Endothelial cell (in vitro differentiated cells): ENCODE measurements at regions not wholly inside any gene's neighbourhood (a gene's known extent, or its start where the extent isn't known, plus 50 kb on each side); places are given as distances from the start of the nearest gene placed in this dataset.
"Not testable (repeated sequence)": the region's sequence is repeated elsewhere in the genome, so short reads cannot be mapped to it uniquely, and the experiment has no call there.

ENCODE experiments used
- DNase-seq: peaks from one replicate; pipeline ENCODE4 v3.0.0; 2021; ENCODE audit warnings: low spot score
- H3K27ac Mint-ChIP-seq: one replicate; pipeline ENCODE4 v1.8.0; 2021; ENCODE audit warnings: mixed read lengths, inconsistent platforms; ENCODE audit not compliant: unreplicated experiment
- H3K27me3 Mint-ChIP-seq: one replicate; pipeline ENCODE4 v1.8.0; 2021; ENCODE audit warnings: mild to moderate bottlenecking, moderate library complexity, mixed read lengths, inconsistent platforms; ENCODE audit not compliant: unreplicated experiment
- H3K36me3 Mint-ChIP-seq: one replicate; pipeline ENCODE4 v1.8.0; 2021; ENCODE audit warnings: mild to moderate bottlenecking, low read depth, mixed read lengths, inconsistent platforms; ENCODE audit not compliant: unreplicated experiment
- H3K4me1 Mint-ChIP-seq: one replicate; pipeline ENCODE4 v1.8.0; 2021; ENCODE audit warnings: mild to moderate bottlenecking, mixed read lengths, inconsistent platforms; ENCODE audit not compliant: unreplicated experiment
- H3K4me3 Mint-ChIP-seq: one replicate; pipeline ENCODE4 v1.8.0; 2021; ENCODE audit warnings: mild to moderate bottlenecking, mixed read lengths, inconsistent platforms; ENCODE audit not compliant: unreplicated experiment
- H3K9me3 Mint-ChIP-seq: one replicate; pipeline ENCODE4 v1.8.0; 2021; ENCODE audit warnings: mixed read lengths, inconsistent platforms; ENCODE audit not compliant: unreplicated experiment
- TF ChIP-seq, protein P1 (sequence below): fragments of 200-600 bp; sonication (generic); IDR thresholded peaks from one replicate; pipeline ENCODE4 v1.5.0; 2021; ENCODE audit warnings: antibody characterized with exemption; ENCODE audit not compliant: unreplicated experiment

DNA sequence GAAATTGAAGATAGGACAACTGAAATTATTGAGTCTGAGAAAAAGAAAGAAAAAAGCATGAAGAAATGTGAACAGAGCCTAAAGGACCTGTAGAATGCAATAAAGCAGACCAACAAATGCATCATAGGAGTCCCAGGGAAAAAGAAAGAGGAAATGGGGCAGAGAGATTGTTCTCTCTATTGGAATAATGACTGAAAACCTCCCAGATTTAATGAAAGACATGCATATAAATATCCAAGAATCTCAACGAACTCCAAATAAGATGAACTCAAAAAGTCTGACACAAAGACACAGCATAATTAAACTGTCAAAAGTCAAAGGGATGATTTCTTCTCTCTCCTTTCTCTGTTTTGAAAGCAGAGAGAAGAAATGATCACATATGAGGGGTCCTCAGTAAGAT lies 124.7 kb downstream of the MEX3B start:
- TF ChIP-seq, protein P1, sequence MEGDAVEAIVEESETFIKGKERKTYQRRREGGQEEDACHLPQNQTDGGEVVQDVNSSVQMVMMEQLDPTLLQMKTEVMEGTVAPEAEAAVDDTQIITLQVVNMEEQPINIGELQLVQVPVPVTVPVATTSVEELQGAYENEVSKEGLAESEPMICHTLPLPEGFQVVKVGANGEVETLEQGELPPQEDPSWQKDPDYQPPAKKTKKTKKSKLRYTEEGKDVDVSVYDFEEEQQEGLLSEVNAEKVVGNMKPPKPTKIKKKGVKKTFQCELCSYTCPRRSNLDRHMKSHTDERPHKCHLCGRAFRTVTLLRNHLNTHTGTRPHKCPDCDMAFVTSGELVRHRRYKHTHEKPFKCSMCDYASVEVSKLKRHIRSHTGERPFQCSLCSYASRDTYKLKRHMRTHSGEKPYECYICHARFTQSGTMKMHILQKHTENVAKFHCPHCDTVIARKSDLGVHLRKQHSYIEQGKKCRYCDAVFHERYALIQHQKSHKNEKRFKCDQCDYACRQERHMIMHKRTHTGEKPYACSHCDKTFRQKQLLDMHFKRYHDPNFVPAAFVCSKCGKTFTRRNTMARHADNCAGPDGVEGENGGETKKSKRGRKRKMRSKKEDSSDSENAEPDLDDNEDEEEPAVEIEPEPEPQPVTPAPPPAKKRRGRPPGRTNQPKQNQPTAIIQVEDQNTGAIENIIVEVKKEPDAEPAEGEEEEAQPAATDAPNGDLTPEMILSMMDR = no peak
- Mint-ChIP-seq H3K9me3 (peaks cover 20% of the 10 kb centered on the region), H3K4me3 (no peak overlapping the region), H3K36me3 (peaks cover 30% of the 10 kb centered on the region), H3K4me1 (no peaks in the 10 kb centered on the region), H3K27ac (no peak overlapping the region), H3K27me3 (no peaks in the 10 kb centered on the region)
- DNase-seq = no peak

DNA sequence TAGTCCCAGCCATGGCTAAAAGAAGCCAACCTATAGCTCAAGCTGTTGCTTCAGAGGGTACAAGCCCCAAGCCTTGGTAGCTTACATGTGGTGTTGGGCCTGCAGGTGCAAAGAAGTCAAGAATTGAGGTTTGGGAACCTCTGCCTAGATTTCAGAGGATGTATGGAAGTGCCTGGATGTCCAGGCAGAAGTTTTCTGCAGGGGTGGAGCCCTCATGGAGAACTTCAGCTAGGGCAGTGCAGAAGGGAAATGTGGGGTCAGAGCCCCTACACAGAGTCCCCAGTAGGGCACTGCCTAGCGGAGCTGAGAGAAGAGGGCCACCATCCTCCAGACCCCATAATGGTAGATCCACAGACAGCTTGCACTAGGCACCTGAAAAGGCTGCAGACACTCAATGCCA lies 127.1 kb downstream of the MEX3B start:
- H3K27me3 Mint-ChIP-seq, H3K27ac Mint-ChIP-seq, DNase-seq, H3K4me1 Mint-ChIP-seq: not testable (repeated sequence)
- Mint-ChIP-seq H3K9me3 (peaks cover 20% of the 10 kb centered on the region), H3K36me3 (peaks cover 33% of the 10 kb centered on the region), H3K4me3 (peak overlapping the region; percentile 11)

DNA sequence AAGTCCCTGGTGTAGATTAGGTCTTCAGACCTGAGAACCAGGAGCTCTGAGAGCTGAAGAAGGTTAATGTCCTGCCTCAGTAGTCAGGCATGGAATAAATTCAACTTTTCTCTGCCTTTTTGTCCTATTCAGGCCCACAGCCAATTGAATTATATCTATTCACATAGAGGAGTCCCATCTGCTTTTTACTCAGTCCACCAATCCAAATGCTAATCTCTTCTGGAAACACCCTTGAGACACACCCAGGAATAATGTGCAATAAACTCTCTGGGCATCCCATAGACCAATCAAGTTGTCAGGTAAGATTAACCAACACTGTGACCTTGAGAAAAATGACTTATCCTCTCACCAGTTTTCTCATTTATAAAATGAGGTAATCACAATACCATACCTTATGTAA lies 129.4 kb downstream of the MEX3B start:
- H3K9me3 Mint-ChIP-seq = peaks cover 20% of the 10 kb centered on the region
- H3K36me3 Mint-ChIP-seq = peaks cover 33% of the 10 kb centered on the region
- no peaks in the 10 kb centered on the region for H3K27me3 Mint-ChIP-seq
- H3K4me3 Mint-ChIP-seq = no peak overlapping the region
- no peak overlapping the region for H3K27ac Mint-ChIP-seq
- TF ChIP-seq, protein P1 = no peak
- no peak for DNase-seq
- H3K4me1 Mint-ChIP-seq = peaks cover 12% of the 10 kb centered on the region

DNA sequence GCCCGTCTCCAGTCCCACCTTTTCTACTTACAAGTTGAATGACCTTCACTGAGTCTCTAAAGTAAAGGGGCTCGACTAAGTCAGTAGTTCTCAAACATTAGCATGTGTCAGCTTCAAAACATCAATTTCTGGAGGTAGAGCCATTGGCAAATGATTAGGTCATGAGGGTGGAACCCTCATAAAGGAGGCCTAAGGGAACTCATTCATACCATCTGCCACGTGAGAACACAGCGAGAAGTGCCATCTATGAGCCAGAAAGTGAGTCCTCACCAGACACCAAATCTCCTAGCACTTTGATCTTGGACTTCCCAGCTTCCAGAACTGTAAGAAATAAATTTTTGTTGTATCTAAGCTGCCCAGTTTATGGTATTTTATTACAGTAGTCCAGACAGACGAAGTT lies 129.8 kb downstream of the MEX3B start:
- peaks cover 12% of the 10 kb centered on the region for H3K4me1 Mint-ChIP-seq
- H3K27me3 Mint-ChIP-seq = no peaks in the 10 kb centered on the region
- H3K9me3 Mint-ChIP-seq = peaks cover 20% of the 10 kb centered on the region
- TF ChIP-seq, protein P1 = no peak
- no peak overlapping the region for H3K4me3 Mint-ChIP-seq
- no peak overlapping the region for H3K27ac Mint-ChIP-seq
- no peak for DNase-seq
- peaks cover 32% of the 10 kb centered on the region for H3K36me3 Mint-ChIP-seq

DNA sequence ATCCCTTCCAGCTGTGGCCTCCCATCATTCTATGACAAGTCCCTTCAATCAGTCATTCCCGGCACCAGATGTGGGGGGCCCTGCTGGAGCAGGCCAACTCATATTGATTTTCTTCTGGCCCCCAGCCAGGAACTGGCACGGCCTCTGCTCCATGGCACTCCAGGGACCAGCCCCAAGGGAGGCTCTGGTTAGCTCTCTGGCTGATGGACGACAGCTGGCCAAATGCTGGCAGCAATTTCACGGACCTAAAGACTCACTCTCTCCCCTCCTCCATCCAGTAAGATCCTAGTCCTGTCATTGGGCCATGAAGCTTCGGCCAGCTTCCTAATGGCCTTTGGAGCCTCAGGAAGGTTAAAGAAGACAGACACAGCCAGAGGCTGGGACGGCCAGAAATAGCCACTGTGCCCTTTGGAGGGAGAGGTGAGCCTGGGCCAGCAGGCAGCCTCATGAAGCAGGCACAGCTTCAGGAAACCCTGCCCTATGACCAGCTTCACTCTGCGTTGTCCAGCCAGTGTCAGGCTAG lies 131.0 kb downstream of the MEX3B start:
- peaks cover 12% of the 10 kb centered on the region for H3K4me1 Mint-ChIP-seq

More for the DNA sequence above, 131.0 kb downstream of the MEX3B start:
- Mint-ChIP-seq H3K27me3 (no peaks in the 10 kb centered on the region), H3K4me3 (no peak overlapping the region), H3K9me3 (peaks cover 10% of the 10 kb centered on the region), H3K27ac (no peak overlapping the region), H3K36me3 (peaks cover 23% of the 10 kb centered on the region)
- no peak for DNase-seq
- TF ChIP-seq, protein P1 = no peak
